GM18511 (cell line): ENCODE measurements at regions not wholly inside any gene's neighbourhood (a gene's known extent, or its start where the extent isn't known, plus 50 kb on each side); places are given as distances from the start of the nearest gene placed in this dataset.

Source experiments
- ATAC-seq: cut with Tn5 transposase; IDR thresholded peaks from one replicate; pipeline ENCODE4 v1.9.1; 2021; ENCODE audit warnings: mild to moderate bottlenecking, moderate library complexity; ENCODE audit not compliant: unreplicated experiment

DNA sequence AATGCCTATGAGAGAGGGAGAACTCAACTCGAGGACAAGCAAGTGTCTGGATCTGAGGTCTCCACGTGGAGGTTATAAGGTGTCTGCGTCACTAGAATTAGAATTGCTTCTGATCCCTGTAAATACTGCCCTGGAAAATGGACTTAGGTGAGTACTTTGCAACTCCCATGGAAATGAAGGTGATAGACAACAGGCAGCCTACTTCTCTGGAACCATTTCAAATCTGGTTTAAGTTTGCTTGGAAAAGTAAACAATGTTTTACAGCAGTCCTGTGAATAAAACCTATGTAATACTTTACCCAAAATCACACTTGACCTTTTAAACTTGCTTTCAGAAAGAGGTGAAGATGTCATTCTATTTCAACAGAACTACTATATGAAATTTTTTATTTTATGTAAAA, 70.1 kb upstream of the TENT5A start:
- ATAC-seq, result no peak

DNA sequence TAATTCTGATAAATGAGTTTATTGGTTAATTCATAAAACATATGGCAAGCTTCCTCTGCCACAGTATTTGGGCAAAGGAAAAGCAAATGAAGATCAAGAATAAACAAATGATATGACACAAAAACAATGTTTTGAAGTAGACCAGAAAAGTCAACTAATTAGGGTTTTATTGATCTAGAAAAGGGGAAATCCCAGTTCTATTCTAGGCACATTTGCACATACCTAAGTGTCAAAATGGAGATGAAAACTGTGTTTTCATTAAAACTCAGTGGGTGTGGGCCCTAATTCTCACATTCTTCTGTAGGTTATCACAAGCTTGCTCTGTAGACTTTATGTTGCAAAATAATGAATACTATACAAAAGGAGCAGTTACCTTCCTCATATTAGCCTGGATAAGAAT, 69.0 kb upstream of the TENT5A start:
- no peak for ATAC-seq

DNA sequence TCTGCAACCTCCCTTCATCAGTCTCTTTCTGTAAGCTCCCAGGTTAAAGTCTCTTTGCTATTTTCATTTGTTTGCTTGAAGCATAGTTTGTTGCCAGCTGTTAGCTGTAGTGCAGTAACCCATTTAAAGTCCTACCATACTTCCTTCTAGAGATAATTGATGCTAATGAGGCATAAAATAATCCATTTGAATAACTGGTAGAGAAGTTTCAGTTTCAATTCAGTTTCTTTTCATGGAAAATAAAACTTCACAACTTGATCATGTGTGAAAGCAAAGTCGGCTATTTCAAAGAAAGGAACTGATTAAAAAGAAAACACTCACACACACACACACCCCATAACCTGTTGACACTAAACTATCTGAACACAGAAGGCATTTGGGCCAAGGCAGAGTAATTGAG, 68.5 kb upstream of the TENT5A start:
- ATAC-seq, result peak; percentile 59

DNA sequence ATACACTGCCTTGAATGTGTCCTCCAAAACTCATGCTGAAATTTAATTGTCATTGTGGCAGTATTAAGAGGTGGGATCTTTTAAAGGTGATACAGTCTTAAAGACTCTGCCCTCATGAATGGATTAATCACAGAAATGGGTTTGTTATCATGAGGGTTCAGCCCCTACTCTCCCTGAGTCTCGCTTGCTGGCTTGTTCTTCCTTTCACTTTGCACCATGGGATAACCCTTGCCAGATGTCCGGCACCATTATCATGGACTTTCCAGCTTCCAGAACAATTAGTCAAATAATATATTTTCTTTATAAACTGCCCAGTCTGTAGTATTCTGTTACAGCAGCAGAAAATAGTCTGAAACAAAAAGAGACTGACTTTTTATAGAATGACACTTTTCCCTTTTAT, 67.9 kb upstream of the TENT5A start:
- no peak for ATAC-seq

GRCh38 chr6:81819767-81820166, 67.3 kb upstream of the TENT5A start:
- ATAC-seq, result no peak

DNA sequence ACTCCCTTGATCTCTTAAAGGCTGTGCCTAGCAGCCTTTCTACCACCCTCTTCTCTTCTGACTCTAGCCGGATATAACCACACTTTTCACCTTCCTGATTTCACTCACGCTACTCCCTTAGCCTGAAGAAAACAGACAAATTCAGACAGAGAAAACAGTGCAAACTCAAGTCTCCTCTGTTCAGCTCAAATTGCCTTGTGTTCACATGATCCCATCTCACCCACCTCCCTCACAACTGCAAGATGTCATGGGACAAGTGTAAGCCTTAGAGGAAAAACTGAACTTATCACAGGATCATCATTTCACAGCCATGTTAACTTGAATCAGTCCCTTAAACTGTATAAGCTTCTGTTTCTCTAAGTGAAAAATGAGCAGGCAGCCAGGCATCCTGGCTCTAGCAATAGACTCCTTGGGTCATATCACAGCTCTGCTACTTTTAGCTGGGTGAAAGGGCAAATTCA, 66.5 kb upstream of the TENT5A start:
- peak; percentile 42 for ATAC-seq

GRCh38 chr6:81816380-81816779, 63.9 kb upstream of the TENT5A start:
- ATAC-seq, result no peak

- ATAC-seq, result no peak
These were observed 62.0 kb upstream of the TENT5A start for GRCh38 chr6:81814370-81815076.

- ATAC-seq, result no peak
These were observed 60.8 kb upstream of the TENT5A start for GRCh38 chr6:81813305-81813704.

- ATAC-seq, result no peak
These were observed 59.9 kb upstream of the TENT5A start for GRCh38 chr6:81812401-81812800.

DNA sequence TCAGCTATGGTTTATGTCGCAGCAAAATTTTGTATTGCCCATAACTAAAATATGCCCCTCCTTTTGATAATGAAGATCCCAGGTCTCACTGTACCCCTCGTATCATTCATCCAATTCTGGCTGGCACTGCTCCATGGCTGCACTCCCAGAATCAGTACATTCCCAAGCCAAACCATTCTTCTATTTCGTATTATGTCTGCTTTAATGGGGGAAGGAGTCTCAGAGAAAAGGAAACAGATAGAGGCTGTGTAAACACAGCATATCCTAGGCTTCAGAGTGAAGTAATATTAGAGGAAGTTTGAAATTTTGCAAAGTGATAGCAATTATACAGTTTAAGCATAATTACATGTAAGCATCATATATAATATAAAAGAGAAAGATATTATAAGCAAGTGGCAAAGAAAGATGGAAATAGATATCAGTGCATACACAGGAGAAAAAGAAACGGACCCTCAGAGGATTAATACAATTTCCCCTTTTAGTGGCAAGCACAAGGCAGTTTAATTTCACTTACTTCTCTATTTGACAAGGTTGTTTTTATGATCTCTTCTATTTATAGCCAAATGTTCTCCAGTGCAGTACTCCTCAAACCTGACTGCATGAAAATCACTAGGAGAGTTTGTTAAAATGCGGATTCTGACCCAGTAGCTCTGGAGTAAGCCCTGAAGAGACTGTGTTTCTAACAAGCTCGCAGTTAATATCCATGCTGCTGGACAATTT, 56.5 kb upstream of the TENT5A start:
- ATAC-seq, result no peak

DNA sequence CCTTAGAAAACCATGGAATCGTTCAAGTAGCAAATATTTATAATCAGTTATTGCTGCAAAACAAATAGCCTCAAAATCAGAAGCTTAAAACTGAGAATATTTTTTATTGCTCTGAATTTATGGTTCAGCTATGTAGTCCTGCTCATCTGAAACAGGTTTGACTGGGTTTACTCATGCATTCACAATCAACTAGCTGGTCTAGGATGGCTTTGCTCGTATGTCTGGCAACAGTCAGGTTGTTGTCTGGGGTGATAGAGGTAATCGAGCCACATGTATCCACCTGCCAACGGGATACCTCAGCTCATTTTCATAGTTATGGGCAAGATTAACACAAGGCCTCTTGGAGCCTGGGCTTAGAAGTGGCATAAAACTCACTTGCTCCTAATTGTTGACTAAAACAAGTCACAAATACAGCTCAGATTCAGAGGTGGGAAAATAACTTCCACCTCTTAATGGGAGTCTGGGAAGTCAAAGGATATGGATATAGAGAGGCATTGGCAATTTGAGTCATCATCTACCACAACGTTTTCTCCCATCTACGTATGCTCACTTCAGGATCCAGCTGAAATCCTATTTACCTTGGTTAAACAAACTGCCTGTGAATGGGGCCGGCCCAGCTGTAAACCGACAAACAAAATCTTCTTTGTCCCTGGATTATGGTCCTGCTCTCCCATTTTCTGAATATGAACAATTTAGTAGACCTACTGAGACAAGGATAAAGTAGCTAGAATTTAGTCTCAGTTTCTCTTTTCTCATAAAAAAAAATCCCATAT, 54.5 kb upstream of the TENT5A start:
- ATAC-seq, result no peak

DNA sequence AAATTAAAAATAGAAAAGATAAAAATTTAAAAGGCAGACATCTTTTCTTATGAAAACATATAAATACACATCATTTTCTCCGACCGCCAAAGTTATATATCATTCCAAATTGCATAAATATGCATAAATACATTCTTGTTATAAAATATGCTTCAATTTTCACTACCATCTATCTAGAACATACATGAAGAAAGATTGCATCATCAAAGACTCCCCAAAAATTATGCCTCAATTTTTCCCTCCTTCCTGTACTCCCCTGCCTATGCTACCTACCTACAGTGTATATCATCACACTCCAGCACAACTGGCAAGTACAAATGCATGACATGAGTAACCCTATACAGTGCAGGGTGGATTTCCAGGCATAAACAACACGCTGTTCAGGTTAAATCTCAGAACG, 49.9 kb upstream of the TENT5A start:
- no peak for ATAC-seq
